ENCODE measurements at regions not wholly inside any gene's neighbourhood (a gene's known extent, or its start where the extent isn't known, plus 50 kb on each side); places are given as distances from the start of the nearest gene placed in this dataset.

DNA sequence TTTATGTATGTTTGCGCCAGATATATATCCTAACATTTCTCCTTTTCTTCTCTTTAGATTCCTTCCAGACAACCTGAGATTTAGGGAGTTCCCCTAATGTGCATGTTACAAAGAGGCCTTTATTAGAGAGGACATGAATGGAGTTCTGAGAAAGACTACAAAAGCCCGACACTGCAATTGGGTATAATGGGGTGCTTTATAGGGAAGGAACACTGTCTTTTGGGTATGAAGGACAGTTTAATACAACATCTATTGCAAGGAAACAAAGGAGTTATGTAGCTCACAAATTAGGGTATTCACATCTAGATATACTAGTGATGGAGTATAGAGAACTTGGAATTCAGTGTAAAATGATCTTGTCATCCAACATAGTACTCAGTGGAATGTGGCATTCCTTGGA lies 383.8 kb downstream of the FIGN start:
- TF ChIP-seq CTCF (IDR thresholded peaks at IDR 0.05 in 2 of 3, conservative IDR thresholded peaks at IDR 0.05 in 1 of 3; ENCODE audit: insufficient read depth in 2 of 3, low read depth in 1 of 3, low read length in 3 of 3) (no peak), JUN (IDR thresholded peaks at IDR 0.05; ENCODE audit: borderline replicate concordance, low read depth, low read length) (no peak), JUN (CRISPR knock-in tag; IDR thresholded peaks at IDR 0.05; ENCODE audit: borderline replicate concordance) (no peak)
